Ascending aorta (tissue), 2 donors: ENCODE measurements at regions not wholly inside any gene's neighbourhood (a gene's known extent, or its start where the extent isn't known, plus 50 kb on each side); places are given as distances from the start of the nearest gene placed in this dataset.

ENCODE experiments used
- DNase-seq, 2 donors: peaks; one replicate each; pipeline ENCODE4 v3.0.0-alpha.2; 2019; ENCODE audit warnings: low spot score in 2 of 2
- H3K27ac ChIP-seq, 2 donors: fragments of 200-600 bp; sonication (generic); one replicate each; pipeline ENCODE4 v1.5.1; 2016 to 2017; ENCODE audit warnings: mild to moderate bottlenecking in 1 of 2
- H3K27me3 ChIP-seq: fragments of 200-600 bp; sonication (generic); one replicate; pipeline ENCODE4 v1.5.1; 2017
- H3K36me3 ChIP-seq, 2 donors: fragments of 200-600 bp; sonication (generic); one replicate each; pipeline ENCODE4 v1.5.1; 2016
- H3K4me1 ChIP-seq, 2 donors: fragments of 200-600 bp; sonication (generic); one replicate each; pipeline ENCODE4 v1.5.1; 2016 to 2017; ENCODE audit warnings: mild to moderate bottlenecking in 1 of 2
- H3K4me3 ChIP-seq, 2 donors: fragments of 200-600 bp; sonication (generic); one replicate each; pipeline ENCODE4 v1.5.1; 2016 to 2017; ENCODE audit warnings: mild to moderate bottlenecking in 1 of 2
- H3K9me3 ChIP-seq, 2 donors: fragments of 200-600 bp; sonication (generic); one replicate each; pipeline ENCODE4 v1.5.1; 2016
- intact Hi-C: fragments of 100-400 bp; cut with DNase I; formaldehyde crosslinking; loops from one replicate; pipeline ENCODE4 v1.15.1; 2023
- TF ChIP-seq, protein P1 (sequence below), 3 experiments: fragments of 200-600 bp in 2 of 3; fragments of 450-650 bp in 1 of 3; sonication (generic) in 2 of 3; IDR thresholded peaks; one replicate each; pipeline ENCODE4 v1.5.1; 2016 to 2019; ENCODE audit warnings: antibody characterized with exemption in 3 of 3, mild to moderate bottlenecking in 1 of 3, moderate library complexity in 1 of 3

DNA sequence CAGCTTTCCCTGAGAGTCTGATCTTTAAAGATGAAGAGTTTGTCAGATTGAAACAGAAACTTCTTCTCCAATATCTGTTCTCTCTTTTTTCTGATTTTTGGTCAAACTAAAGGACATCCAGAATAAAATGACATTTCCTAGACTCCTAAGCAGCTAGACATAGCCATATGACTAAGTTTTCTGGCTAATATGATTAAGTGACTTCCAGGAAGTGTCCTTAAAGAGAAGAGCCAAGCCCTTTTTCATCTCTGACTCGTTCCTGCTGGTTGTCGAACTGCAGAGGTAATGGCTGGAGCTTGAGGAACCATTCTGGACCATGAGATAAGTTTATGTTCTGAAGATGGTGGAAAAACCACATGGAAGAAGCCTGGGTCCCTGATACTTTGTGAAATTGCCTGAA lies 546.0 kb downstream of the BCOR start:
- no peak overlapping the region for H3K27ac ChIP-seq
- no peak for DNase-seq
- no peaks in the 10 kb centered on the region for H3K27me3 ChIP-seq
- no peaks in the 10 kb centered on the region for H3K9me3 ChIP-seq
- TF ChIP-seq, protein P1, sequence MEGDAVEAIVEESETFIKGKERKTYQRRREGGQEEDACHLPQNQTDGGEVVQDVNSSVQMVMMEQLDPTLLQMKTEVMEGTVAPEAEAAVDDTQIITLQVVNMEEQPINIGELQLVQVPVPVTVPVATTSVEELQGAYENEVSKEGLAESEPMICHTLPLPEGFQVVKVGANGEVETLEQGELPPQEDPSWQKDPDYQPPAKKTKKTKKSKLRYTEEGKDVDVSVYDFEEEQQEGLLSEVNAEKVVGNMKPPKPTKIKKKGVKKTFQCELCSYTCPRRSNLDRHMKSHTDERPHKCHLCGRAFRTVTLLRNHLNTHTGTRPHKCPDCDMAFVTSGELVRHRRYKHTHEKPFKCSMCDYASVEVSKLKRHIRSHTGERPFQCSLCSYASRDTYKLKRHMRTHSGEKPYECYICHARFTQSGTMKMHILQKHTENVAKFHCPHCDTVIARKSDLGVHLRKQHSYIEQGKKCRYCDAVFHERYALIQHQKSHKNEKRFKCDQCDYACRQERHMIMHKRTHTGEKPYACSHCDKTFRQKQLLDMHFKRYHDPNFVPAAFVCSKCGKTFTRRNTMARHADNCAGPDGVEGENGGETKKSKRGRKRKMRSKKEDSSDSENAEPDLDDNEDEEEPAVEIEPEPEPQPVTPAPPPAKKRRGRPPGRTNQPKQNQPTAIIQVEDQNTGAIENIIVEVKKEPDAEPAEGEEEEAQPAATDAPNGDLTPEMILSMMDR (IDR thresholded peaks at IDR 0.05) = no peak
- no peaks in the 10 kb centered on the region for H3K36me3 ChIP-seq
- intact Hi-C loops = no loop called here
- no peak overlapping the region for H3K4me3 ChIP-seq
- H3K4me1 ChIP-seq = no peaks in the 10 kb centered on the region

DNA sequence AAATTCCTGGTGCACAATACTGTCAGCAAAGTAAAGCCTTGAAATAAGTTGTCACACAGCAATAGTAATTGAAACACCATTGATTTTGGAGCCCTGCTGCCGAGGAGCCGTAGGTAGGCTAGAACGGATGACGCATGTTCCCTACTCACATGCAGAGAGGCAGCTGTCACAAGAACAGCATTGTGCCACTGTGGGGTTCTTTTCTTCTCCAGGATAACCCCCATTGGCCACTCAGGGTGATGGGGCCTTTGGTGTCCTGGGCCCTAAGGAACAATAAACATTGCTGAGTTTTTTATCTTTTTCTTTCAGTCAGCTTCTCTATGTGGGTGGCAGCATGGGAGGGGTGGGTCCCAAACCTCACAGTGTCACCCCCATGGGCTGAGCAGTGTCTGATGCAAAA lies 542.3 kb downstream of the BCOR start:
- TF ChIP-seq, protein P1 (IDR thresholded peaks at IDR 0.05) = no peak
- no peaks in the 10 kb centered on the region for H3K27me3 ChIP-seq
- no peaks in the 10 kb centered on the region for H3K9me3 ChIP-seq
- no peaks in the 10 kb centered on the region for H3K4me1 ChIP-seq
- no peak overlapping the region for H3K4me3 ChIP-seq
- intact Hi-C loops = no loop called here
- no peak for DNase-seq
- H3K27ac ChIP-seq = no peak overlapping the region
- H3K36me3 ChIP-seq = no peaks in the 10 kb centered on the region

DNA sequence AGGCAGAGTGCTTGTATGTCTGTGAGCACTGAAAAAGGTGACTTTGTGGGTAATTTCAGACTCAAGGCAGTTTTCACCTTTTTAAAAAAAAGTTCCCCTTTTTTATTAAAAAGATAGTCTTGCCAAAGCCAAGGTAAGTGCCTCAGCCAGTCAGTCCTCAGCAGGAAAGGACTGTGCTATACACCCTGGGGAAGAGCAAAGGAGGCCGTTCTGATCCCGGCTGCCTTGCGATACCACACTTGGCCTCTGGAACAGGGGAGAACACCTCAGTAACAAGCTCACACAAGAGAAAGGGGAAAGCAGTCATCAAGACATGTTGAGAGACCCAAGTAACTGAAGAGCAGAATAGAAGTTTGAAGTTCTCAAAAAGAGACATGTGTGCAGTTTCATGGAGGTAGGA lies 541.7 kb downstream of the BCOR start:
- Histone ChIP-seq H3K27ac (no peak overlapping the region), H3K36me3 (no peaks in the 10 kb centered on the region), H3K4me3 (no peak overlapping the region), H3K9me3 (no peaks in the 10 kb centered on the region), H3K27me3 (no peaks in the 10 kb centered on the region), H3K4me1 (no peaks in the 10 kb centered on the region)
- TF ChIP-seq, protein P1 (IDR thresholded peaks at IDR 0.05) = no peak
- DNase-seq = no peak
- intact Hi-C loops = no loop called here

DNA sequence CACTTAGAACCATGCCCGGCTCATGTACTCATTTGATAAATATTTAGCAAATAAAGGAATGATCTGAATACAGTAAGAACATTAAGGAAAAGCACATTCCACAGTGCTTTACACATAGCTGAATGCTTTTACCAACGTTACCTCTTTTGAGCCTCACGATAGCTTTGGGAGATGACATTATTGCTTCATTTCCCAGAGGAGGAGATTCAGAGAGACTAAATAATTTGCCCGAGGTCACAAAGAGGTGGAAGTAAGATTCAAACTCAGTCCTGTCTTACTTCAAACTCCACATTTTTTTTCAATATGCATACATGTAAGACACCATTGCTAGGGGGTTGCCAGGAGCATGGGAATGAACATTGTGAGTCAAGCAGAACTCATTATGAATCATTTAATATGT lies 538.5 kb downstream of the BCOR start:
- H3K4me1 ChIP-seq = no peaks in the 10 kb centered on the region
- H3K9me3 ChIP-seq = no peaks in the 10 kb centered on the region
- no peak overlapping the region for H3K27ac ChIP-seq
- no peaks in the 10 kb centered on the region for H3K27me3 ChIP-seq
- intact Hi-C loops = no loop called here
- TF ChIP-seq, protein P1 (IDR thresholded peaks at IDR 0.05) = no peak
- no peak overlapping the region for H3K4me3 ChIP-seq
- no peaks in the 10 kb centered on the region for H3K36me3 ChIP-seq
- no peak for DNase-seq

DNA sequence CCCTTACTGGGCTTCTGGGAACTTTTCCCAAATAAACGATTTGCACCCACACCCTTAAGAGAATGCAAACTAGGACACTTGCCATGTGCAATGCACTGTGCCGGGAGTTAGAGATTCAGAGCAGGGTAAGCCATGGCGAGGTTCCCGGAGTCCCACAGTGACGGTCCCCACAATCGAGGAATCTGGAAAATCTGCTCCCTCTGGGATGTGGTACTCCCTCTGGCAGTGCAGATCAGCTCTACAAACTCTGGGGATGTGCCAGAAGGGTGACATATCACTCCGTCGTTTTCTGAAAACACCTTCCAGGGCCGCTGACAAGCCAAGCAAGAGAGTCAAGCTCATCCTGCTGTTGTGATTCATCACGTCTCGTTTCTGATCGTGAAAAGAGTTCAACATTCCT lies 537.5 kb downstream of the BCOR start:
- intact Hi-C loops = no loop called here
- Histone ChIP-seq H3K4me1 (no peaks in the 10 kb centered on the region), H3K9me3 (no peaks in the 10 kb centered on the region), H3K36me3 (no peaks in the 10 kb centered on the region), H3K4me3 (no peak overlapping the region), H3K27ac (no peak overlapping the region), H3K27me3 (no peaks in the 10 kb centered on the region)
- TF ChIP-seq, protein P1 (IDR thresholded peaks at IDR 0.05) = no peak
- DNase-seq = no peak

DNA sequence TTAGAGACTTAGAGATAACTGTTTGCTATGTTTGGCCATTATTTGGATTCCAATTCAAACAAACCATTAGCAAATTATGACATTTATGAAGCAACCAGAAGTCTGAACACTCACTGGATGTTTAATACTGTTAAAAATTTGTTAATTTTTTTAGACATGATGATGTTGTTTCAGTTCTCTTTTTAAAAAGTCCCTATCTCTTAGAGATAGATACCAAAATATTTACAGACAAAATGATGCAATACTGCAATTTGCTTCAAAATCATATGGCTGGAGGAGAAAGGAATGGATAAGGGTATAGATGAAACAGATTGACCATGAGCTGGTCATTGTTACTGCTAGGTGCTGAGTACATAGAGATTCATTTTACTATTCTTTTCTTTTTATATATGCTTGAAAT lies 534.6 kb downstream of the BCOR start:
- Histone ChIP-seq H3K36me3 (no peaks in the 10 kb centered on the region), H3K27me3 (no peaks in the 10 kb centered on the region), H3K4me1 (no peaks in the 10 kb centered on the region), H3K9me3 (no peaks in the 10 kb centered on the region), H3K27ac (no peak overlapping the region), H3K4me3 (no peak overlapping the region)
- DNase-seq = no peak
- TF ChIP-seq, protein P1 (IDR thresholded peaks at IDR 0.05) = no peak
- intact Hi-C loops = no loop called here
